Pancreas (tissue), 10 donors: ENCODE measurements at regions not wholly inside any gene's neighbourhood (a gene's known extent, or its start where the extent isn't known, plus 50 kb on each side); places are given as distances from the start of the nearest gene placed in this dataset.
A peak's percentile ranks its signal among the peaks of the same experiment; 100 is the strongest.

Experiments used
- ATAC-seq, 4 donors: fragments of 200-7000 bp; cut with Tn5 transposase; one replicate each; pipeline versions ENCODE4 v1.8.0 to v1.9.1; 2020; ENCODE audit warnings: mild to moderate bottlenecking in 4 of 4, moderate library complexity in 4 of 4
- DNase-seq, 6 donors: peaks; one replicate each; pipeline ENCODE4 v3.0.0-alpha.2; 2020
- FAIRE-seq: peaks from 2 replicates; lab custom pipeline; 2012; peaks lifted over from hg19 to GRCh38; lab: Jason Lieb, UNC
- H3K27ac ChIP-seq, 4 donors: fragments of 200-600 bp; sonication (generic); 1 replicate in 3 of 4; 2 replicates in 1 of 4; pipeline versions ENCODE4 v1.5.0 to v1.8.0; 2020
- H3K27me3 ChIP-seq, 4 donors: fragments of 200-600 bp; one replicate each; pipeline ENCODE4 v1.8.0; 2021
- H3K36me3 ChIP-seq, 3 donors: fragments of 200-600 bp; sonication (generic) in 1 of 3; one replicate each; pipeline versions ENCODE4 v1.5.0 to v1.8.0; 2020 to 2021
- H3K4me1 ChIP-seq, 3 donors: fragments of 200-600 bp; one replicate each; pipeline ENCODE4 v1.8.0; 2021
- H3K4me3 ChIP-seq, 4 donors: fragments of 200-600 bp; sonication (generic) in 2 of 4; one replicate each; pipeline versions ENCODE4 v1.5.0 to v1.8.0; 2020 to 2021
- H3K9me3 ChIP-seq, 4 donors: fragments of 200-600 bp; one replicate each; pipeline ENCODE4 v1.8.0; 2021
- WGBS, 2 donors: extraction: QIAGEN DNeasy Blood & Tissue Kit; methylation state at CpG; one replicate each; pipeline ENCODE4 v1.1.7; 2013; 5-methylcytosine and 5-hydroxymethylcytosine counted together
- intact Hi-C, 3 donors: fragments of 100-400 bp; cut with DNase I; formaldehyde crosslinking; loops; one replicate each; pipeline versions ENCODE4 v1.11.1 to v1.14.2; 2022
- TF ChIP-seq, protein P1 (sequence below), 4 donors: fragments of 200-600 bp; sonication (generic) in 3 of 4; IDR thresholded peaks; one replicate each; pipeline versions ENCODE4 v1.5.0 to v1.8.0; 2021; ENCODE audit warnings: antibody characterized with exemption in 4 of 4
- donor health status: healthy with polysubstance abuse.
- donor health status: DM: no; HTN: no; CAD: no; lungs with moderate emphysema.
- donor health status: DM: no; HTN: no; CAD: no.
- donor health status: control.
- donor health status: control.
- donor health status: Bipolar disorder and iron deficiency.
- donor health status: DM: yes; HTN: yes; CAD: no.
- donor health status: DM: no; HTN: no; CAD: no.
- donor health status: DM: no; HTN: no; CAD: no.
- donor health status: DM: yes; HTN: yes; CAD: no.

DNA sequence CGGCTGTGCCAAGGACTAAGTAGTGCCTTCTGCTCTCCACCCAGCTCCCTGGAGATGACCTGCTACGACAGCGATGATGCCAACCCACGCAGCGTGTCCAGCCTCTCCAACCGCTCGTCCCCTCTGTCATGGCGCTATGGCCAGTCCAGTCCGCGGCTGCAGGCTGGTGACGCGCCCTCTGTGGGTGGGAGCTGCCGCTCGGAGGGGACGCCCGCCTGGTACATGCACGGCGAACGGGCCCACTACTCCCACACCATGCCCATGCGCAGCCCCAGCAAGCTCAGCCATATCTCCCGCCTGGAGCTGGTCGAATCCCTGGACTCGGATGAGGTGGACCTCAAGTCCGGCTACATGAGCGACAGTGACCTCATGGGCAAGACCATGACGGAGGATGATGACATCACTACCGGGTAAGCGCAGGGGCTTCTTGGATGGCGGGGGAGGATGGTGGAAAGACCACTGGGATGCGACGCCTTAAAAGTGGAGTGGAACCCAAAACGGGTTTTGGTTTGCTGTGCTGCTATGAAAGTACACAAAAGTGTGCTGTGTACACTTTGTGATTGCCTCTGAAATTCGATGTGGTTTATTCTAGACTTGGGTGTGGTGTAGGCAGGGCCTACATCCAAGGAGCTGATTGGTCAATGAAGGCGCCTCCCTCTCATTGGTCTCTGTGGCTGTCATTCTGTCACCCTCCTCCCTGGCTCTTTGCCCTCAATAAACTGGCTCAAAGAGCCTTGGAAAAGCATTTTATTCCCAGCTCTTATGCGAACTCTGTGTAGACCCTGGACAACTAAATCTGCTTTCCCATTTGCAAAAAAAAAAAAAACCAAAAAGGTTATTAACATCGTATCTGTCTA lies 110.4 kb upstream of the IPO9 start:
- Histone ChIP-seq H3K27me3 (no peaks in the 10 kb centered on the region), H3K9me3 (no peaks in the 10 kb centered on the region), H3K4me1 (peaks cover 0 to 12% (median 10%) of the 10 kb centered on the region in 3 donors), H3K4me3 (no peak overlapping the region), H3K27ac (no peak overlapping the region), H3K36me3 (no peaks in the 10 kb centered on the region)
- no peak for ATAC-seq
- no peak for FAIRE-seq
- DNase-seq, result peak in 1 of 6 donors; percentile 52
- intact Hi-C loops, result no loop called here
- 94 to 95% methylated on average over 36 of the region's 36 CpGs for WGBS, 2 donors
- TF ChIP-seq, protein P1, sequence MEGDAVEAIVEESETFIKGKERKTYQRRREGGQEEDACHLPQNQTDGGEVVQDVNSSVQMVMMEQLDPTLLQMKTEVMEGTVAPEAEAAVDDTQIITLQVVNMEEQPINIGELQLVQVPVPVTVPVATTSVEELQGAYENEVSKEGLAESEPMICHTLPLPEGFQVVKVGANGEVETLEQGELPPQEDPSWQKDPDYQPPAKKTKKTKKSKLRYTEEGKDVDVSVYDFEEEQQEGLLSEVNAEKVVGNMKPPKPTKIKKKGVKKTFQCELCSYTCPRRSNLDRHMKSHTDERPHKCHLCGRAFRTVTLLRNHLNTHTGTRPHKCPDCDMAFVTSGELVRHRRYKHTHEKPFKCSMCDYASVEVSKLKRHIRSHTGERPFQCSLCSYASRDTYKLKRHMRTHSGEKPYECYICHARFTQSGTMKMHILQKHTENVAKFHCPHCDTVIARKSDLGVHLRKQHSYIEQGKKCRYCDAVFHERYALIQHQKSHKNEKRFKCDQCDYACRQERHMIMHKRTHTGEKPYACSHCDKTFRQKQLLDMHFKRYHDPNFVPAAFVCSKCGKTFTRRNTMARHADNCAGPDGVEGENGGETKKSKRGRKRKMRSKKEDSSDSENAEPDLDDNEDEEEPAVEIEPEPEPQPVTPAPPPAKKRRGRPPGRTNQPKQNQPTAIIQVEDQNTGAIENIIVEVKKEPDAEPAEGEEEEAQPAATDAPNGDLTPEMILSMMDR (IDR thresholded peaks at IDR 0.05), result no peak

DNA sequence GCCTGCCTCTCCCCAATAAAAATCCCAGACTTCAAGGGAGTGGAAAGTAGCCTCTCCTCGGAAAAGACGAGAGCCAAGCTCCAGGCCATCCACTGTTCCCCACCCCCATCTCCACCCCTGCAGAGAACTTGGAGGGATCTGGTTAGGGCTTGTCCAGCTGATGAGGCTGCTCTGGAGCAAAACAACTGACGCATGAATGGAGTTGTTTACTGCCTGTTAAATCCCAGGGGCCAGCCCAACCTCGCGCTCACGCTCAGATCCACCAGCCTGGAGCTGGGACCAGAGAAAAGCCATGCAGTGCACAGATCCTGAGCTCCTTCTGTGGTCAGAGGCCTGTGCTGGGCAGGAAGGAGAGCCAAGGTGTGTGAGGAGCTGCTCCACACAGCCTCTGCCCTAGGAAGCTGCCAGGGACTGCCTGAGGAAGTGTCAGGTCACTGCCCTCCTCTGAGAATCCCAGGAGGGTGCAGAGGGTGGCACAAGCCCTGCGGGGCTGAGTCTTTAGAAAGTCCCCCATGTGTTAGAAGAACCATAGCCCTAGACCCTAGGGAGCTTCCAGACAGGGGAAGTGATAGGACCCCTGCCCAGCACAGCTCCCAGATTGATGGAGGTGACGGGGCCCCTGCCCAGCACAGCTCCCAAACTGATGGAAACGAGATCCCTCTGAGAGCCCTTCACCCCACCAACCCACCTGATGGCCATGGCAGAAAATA lies 109.0 kb upstream of the IPO9 start:
- H3K4me1 ChIP-seq, result peaks cover 0 to 1% (median 0%) of the 10 kb centered on the region in 3 donors
- H3K4me3 ChIP-seq, result no peak overlapping the region
- FAIRE-seq (no peak), DNase-seq (peak in 1 of 6 donors; percentile 44), ATAC-seq (peak in 3 of 4 donors; percentile 31 to 73 (median 33))
- H3K36me3 ChIP-seq, result no peaks in the 10 kb centered on the region
- H3K27ac ChIP-seq, result peak overlapping the region in 3 of 4 donors; percentile 2 to 28 (median 11)
- intact Hi-C loops, result no loop called here
- H3K27me3 ChIP-seq, result no peaks in the 10 kb centered on the region
- WGBS, 2 donors, result 78 to 80% methylated on average over 9 of the region's 9 CpGs
- H3K9me3 ChIP-seq, result no peaks in the 10 kb centered on the region
- TF ChIP-seq, protein P1 (IDR thresholded peaks at IDR 0.05), result no peak

DNA sequence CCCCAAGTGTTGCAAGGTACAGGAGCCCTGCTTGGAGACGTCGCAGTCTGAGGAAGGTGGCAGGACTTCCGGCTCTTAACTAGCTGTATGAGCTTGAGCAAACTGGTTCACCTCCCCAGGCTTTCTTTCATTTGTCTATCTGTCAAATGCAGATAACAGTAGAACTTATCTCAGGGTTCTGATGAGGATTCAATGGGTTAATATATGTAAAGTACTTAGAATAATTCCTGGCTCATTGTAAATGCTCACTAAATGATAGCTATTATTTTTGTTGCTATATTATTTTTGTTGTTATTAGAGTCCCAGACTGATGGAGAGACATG lies 108.5 kb upstream of the IPO9 start:
- no peak for FAIRE-seq
- TF ChIP-seq, protein P1 (IDR thresholded peaks at IDR 0.05), result no peak
- Histone ChIP-seq H3K9me3 (no peaks in the 10 kb centered on the region), H3K4me3 (no peak overlapping the region), H3K4me1 (no peaks in the 10 kb centered on the region), H3K27ac (no peak overlapping the region), H3K36me3 (no peaks in the 10 kb centered on the region), H3K27me3 (no peaks in the 10 kb centered on the region)
- ATAC-seq, result no peak
- intact Hi-C loops, result no loop called here
- DNase-seq, result no peak
- WGBS, 2 donors, result 78 to 85% methylated on average over 3 of the region's 3 CpGs

DNA sequence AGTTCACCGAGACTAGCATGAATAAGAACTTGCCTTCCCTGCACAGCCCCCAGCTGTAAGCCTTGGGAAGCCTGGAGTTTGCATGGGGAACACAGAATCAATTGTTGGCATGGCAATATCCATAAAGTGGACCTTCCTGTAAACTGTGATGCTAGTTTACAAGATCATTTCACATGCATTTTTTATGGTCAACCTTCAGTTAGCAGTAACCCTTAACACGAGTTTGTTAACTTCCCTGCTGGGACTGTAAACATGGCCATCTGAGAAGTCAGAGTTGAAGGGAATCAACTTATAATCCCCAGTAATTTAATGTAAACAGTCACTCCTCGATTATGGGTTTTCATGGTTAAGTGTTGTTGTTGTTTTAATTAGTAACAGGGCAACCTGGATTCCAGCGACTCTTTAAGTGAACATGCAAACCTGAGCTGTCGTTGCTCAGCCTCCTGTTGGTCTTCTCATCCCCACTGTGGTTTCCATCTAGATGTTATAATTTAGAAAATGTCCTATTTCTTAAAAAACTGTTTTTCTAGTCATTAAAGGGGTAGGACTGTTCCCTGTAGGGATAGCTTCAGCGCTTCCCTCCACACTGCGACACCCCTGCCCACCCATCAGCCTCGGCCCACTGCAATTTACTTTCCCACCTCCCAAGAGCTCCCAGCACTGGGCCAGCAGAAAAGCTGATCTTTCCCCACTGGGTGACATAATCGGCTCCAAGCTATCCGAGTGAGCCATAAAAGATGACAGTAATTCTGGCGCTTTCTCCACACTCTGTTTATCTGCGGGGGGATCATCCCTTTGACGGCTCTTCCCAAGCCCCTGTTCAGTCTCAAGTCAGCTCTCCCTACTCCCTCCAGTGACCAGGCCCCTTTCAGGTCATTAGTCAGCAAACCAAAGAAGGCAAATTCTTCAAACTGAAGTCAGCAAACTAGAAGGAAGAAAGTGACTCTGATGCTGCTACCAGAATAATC lies 107.6 kb upstream of the IPO9 start:
- DNase-seq (no peak), ATAC-seq (peak in 3 of 4 donors; percentile 11 to 45 (median 22)), FAIRE-seq (no peak)
- Histone ChIP-seq H3K4me3 (no peak overlapping the region), H3K27me3 (no peaks in the 10 kb centered on the region), H3K27ac (no peak overlapping the region), H3K36me3 (no peaks in the 10 kb centered on the region), H3K4me1 (no peaks in the 10 kb centered on the region), H3K9me3 (no peaks in the 10 kb centered on the region)
- TF ChIP-seq, protein P1 (IDR thresholded peaks at IDR 0.05), result no peak
- intact Hi-C loops, result no loop called here
- WGBS, 2 donors, result 69 to 71% methylated on average over 13 of the region's 13 CpGs
